Neuronal stem cell (in vitro differentiated cells): ENCODE measurements at regions not wholly inside any gene's neighbourhood (a gene's known extent, or its start where the extent isn't known, plus 50 kb on each side); places are given as distances from the start of the nearest gene placed in this dataset.

Source experiments
- DNase-seq: peaks from one replicate; pipeline ENCODE4 v3.0.0-alpha.2; 2013; ENCODE audit warnings: low spot score
- H2AFZ ChIP-seq: one replicate; pipeline ENCODE4 v1.6.1; 2013; ENCODE audit warnings: mild to moderate bottlenecking, low read length, inconsistent platforms
- H2AK5ac ChIP-seq: 2 replicates; pipeline ENCODE4 v1.6.1; 2013; ENCODE audit warnings: low read depth, mild to moderate bottlenecking, inconsistent platforms, low read length, moderate library complexity, mixed read lengths
- H2BK120ac ChIP-seq: 2 replicates; pipeline ENCODE4 v1.6.1; 2013; ENCODE audit warnings: low read depth, mild to moderate bottlenecking, inconsistent platforms, low read length, moderate library complexity, mixed read lengths
- H2BK12ac ChIP-seq: one replicate; pipeline ENCODE4 v1.6.1; 2013; ENCODE audit warnings: low read length, inconsistent platforms
- H2BK15ac ChIP-seq: 2 replicates; pipeline ENCODE4 v1.6.1; 2013; ENCODE audit warnings: mild to moderate bottlenecking, low read length, inconsistent platforms, mixed read lengths
- H2BK5ac ChIP-seq: one replicate; pipeline ENCODE4 v1.6.1; 2013; ENCODE audit warnings: inconsistent platforms, mild to moderate bottlenecking, low read length, moderate library complexity
- H3K14ac ChIP-seq: one replicate; pipeline ENCODE4 v1.6.1; 2013; ENCODE audit warnings: low read length, inconsistent platforms
- H3K18ac ChIP-seq: 2 replicates; pipeline ENCODE4 v1.6.1; 2013; ENCODE audit warnings: low read length, inconsistent platforms
- H3K23ac ChIP-seq: 2 replicates; pipeline ENCODE4 v1.6.1; 2013; ENCODE audit warnings: low read depth, mild to moderate bottlenecking, mixed read lengths, low read length, inconsistent platforms; ENCODE audit not compliant: poor library complexity
- H3K27ac ChIP-seq: replicated peaks from 3 replicates; pipeline ENCODE4 v1.5.1; 2013; ENCODE audit warnings: low read length, inconsistent platforms
- H3K27me3 ChIP-seq, 3 experiments: 2 replicates each; pipeline ENCODE4 v1.6.1; 2013; ENCODE audit warnings: low read length in 3 of 3, mild to moderate bottlenecking in 2 of 3, inconsistent platforms in 1 of 3, low read depth in 1 of 3, mixed read lengths in 1 of 3, moderate library complexity in 1 of 3; ENCODE audit not compliant: control insufficient read depth in 3 of 3, insufficient read depth in 3 of 3
- H3K36me3 ChIP-seq, 2 donors: replicated peaks in 1 of 2; 2 replicates each; pipeline ENCODE4 v1.6.1; 2013; ENCODE audit warnings: low read length in 2 of 2; ENCODE audit not compliant: control insufficient read depth in 2 of 2, insufficient read depth in 2 of 2
- H3K4ac ChIP-seq: 2 replicates; pipeline ENCODE4 v1.6.1; 2013; ENCODE audit warnings: inconsistent platforms, mild to moderate bottlenecking, low read length, moderate library complexity
- H3K4me1 ChIP-seq, 2 donors: 1 replicate in 1 of 2; 2 replicates in 1 of 2; pipeline ENCODE4 v1.6.1; 2013; ENCODE audit warnings: low read length in 2 of 2, low read depth in 1 of 2; ENCODE audit not compliant: control insufficient read depth in 2 of 2, insufficient read depth in 1 of 2
- H3K4me2 ChIP-seq: one replicate; pipeline ENCODE4 v1.6.1; 2013; ENCODE audit warnings: mild to moderate bottlenecking, low read length, inconsistent platforms; ENCODE audit not compliant: insufficient read depth, poor library complexity, severe bottlenecking
- H3K4me3 ChIP-seq, 2 donors: 2 replicates each; pipeline ENCODE4 v1.5.1; 2013; ENCODE audit warnings: low read length in 2 of 2, mild to moderate bottlenecking in 2 of 2, inconsistent platforms in 1 of 2, moderate library complexity in 1 of 2
- H3K79me1 ChIP-seq: one replicate; pipeline ENCODE4 v1.6.1; 2013; ENCODE audit warnings: low read depth, mild to moderate bottlenecking, inconsistent platforms, low read length, moderate library complexity
- H3K9ac ChIP-seq: one replicate; pipeline ENCODE4 v1.6.1; 2013; ENCODE audit warnings: mild to moderate bottlenecking, low read depth, low read length, inconsistent platforms; ENCODE audit not compliant: poor library complexity
- H3K9me3 ChIP-seq, 2 donors: replicated peaks in 1 of 2; 2 replicates each; pipeline versions ENCODE3 to v1.6.1; 2013; ENCODE audit warnings: low read length in 2 of 2, mild to moderate bottlenecking in 2 of 2, inconsistent platforms in 1 of 2, low read depth in 1 of 2, mixed read lengths in 1 of 2, moderate library complexity in 1 of 2; ENCODE audit not compliant: control insufficient read depth in 2 of 2, insufficient read depth in 1 of 2
- H4K8ac ChIP-seq: one replicate; pipeline ENCODE4 v1.6.1; 2013; ENCODE audit warnings: low read depth, mild to moderate bottlenecking, inconsistent platforms, low read length, moderate library complexity
- H4K91ac ChIP-seq: one replicate; pipeline ENCODE4 v1.6.1; 2013; ENCODE audit warnings: low read length, low read depth, mild to moderate bottlenecking, inconsistent platforms; ENCODE audit not compliant: poor library complexity
- WGBS, 2 donors: extraction: QIAGEN DNeasy Blood & Tissue Kit; methylation state at CpG; one replicate each; pipeline ENCODE4 v1.1.7; 2013; ENCODE audit warnings: missing lambda C conversion rate in 2 of 2, mixed read lengths in 1 of 2; ENCODE audit not compliant: insufficient read length in 2 of 2, insufficient replicate concordance in 1 of 2; ENCODE audit errors: extremely low coverage in 2 of 2; 5-methylcytosine and 5-hydroxymethylcytosine counted together

DNA sequence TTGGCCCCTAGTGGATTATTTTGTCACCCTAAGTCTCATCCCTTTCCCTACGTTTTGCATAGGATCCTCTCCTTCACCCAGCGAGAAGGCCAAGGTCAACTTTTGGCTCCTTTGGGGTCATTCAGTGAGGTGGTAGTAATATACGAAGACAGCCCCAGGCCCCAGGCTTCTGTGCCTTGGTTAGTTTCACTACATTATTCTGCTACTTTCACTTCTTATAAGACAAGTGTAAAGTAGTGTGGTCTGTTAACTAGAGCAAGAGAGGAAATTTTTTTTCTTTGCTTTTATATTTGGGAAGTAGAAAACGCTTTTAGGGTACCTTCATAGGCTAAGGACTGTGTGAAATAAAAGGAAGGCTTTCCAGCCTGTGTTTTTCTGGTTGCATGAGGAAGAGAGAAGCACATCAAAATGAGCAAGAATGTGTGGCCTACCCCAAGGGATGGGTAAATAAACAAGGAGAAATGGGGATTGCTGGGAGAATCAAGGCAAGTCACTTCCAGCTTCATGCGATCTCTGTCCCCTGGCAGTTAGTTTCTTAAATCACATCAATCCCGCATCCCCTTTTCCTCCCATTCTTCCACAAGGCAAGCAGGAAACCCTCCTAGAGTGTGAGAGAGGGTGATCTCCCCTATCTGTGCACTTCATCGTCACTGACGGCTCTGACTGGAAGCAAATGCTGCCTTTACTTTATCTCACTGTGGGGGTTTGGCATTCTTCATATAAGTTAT, 677.0 kb upstream of the WWC1 start:
- Histone ChIP-seq H3K36me3 (no peaks in the 10 kb centered on the region), H3K79me1 (no peaks in the 10 kb centered on the region), H3K4me2 (no peak overlapping the region), H3K4ac (no peak overlapping the region), H3K9me3 (no peaks in the 10 kb centered on the region), H4K91ac (no peak overlapping the region), H3K23ac (no peak overlapping the region), H3K14ac (no peak overlapping the region), H2BK12ac (no peak overlapping the region), H2BK15ac (no peak overlapping the region), H3K18ac (no peak overlapping the region), H3K4me3 (no peak overlapping the region), H3K27ac (no peak overlapping the region), H4K8ac (no peak overlapping the region), H3K27me3 (no peaks in the 10 kb centered on the region), H2BK5ac (no peak overlapping the region), H3K4me1 (peaks cover 2 to 5% of the 10 kb centered on the region in 2 donors), H2BK120ac (no peak overlapping the region), H2AK5ac (no peak overlapping the region), H3K9ac (no peak overlapping the region), H2AFZ (peak overlapping the region; percentile 44)
- WGBS, 2 donors: no CpG with 5 or more reads among the region's 8 CpGs
- DNase-seq: no peak

GRCh38 chr5:167616043-167616890, 675.2 kb upstream of the WWC1 start:
- H3K27ac ChIP-seq: no peak overlapping the region
- no peak overlapping the region for H4K8ac ChIP-seq
- H2BK120ac ChIP-seq: no peak overlapping the region
- no peak overlapping the region for H3K18ac ChIP-seq
- no peaks in the 10 kb centered on the region for H3K36me3 ChIP-seq
- H2BK5ac ChIP-seq: no peak overlapping the region
- no peak overlapping the region for H3K9ac ChIP-seq
- no peak for DNase-seq
- no peaks in the 10 kb centered on the region for H3K27me3 ChIP-seq
- H2BK15ac ChIP-seq: no peak overlapping the region
- no peaks in the 10 kb centered on the region for H3K79me1 ChIP-seq
- no peak overlapping the region for H3K4me3 ChIP-seq
- no peak overlapping the region for H2AK5ac ChIP-seq
- peaks cover 2 to 5% of the 10 kb centered on the region in 2 donors for H3K4me1 ChIP-seq
- H3K23ac ChIP-seq: no peak overlapping the region
- no peaks in the 10 kb centered on the region for H3K9me3 ChIP-seq
- no peak overlapping the region for H2AFZ ChIP-seq
- H3K14ac ChIP-seq: no peak overlapping the region
- no peak overlapping the region for H3K4ac ChIP-seq
- no peak overlapping the region for H4K91ac ChIP-seq
- no CpG with 5 or more reads among the region's 2 CpGs for WGBS, 2 donors
- no peak overlapping the region for H3K4me2 ChIP-seq
- H2BK12ac ChIP-seq: no peak overlapping the region

- no peak overlapping the region for H4K91ac ChIP-seq
- H3K9ac ChIP-seq: no peak overlapping the region
- H2BK12ac ChIP-seq: no peak overlapping the region
- peaks cover 6 to 10% of the 10 kb centered on the region in 2 donors for H3K4me1 ChIP-seq
- H3K18ac ChIP-seq: no peak overlapping the region
- no peak overlapping the region for H2BK5ac ChIP-seq
- H2AK5ac ChIP-seq: no peak overlapping the region
- no peak overlapping the region for H4K8ac ChIP-seq
- H3K9me3 ChIP-seq: peaks cover 0 to 4% of the 10 kb centered on the region in 2 donors
- H3K36me3 ChIP-seq: no peaks in the 10 kb centered on the region
- no peak overlapping the region for H3K14ac ChIP-seq
- 100% methylated on average over 1 of the region's 3 CpGs; no CpG with 5 or more reads in 1 of the 2 donors for WGBS, 2 donors
- no peak overlapping the region for H2BK15ac ChIP-seq
- H3K23ac ChIP-seq: no peak overlapping the region
- H2BK120ac ChIP-seq: no peak overlapping the region
- no peak overlapping the region for H3K27ac ChIP-seq
- no peak overlapping the region for H3K4me3 ChIP-seq
- H3K27me3 ChIP-seq: no peaks in the 10 kb centered on the region
- H3K4me2 ChIP-seq: no peak overlapping the region
- H3K4ac ChIP-seq: no peak overlapping the region
- no peak for DNase-seq
- no peak overlapping the region for H2AFZ ChIP-seq
- H3K79me1 ChIP-seq: no peaks in the 10 kb centered on the region
These were observed 668.1 kb upstream of the WWC1 start for GRCh38 chr5:167623354-167623753.

- Histone ChIP-seq H3K79me1 (no peaks in the 10 kb centered on the region), H3K27me3 (no peaks in the 10 kb centered on the region), H3K4me2 (no peak overlapping the region), H3K4me3 (no peak overlapping the region), H2BK120ac (no peak overlapping the region), H3K14ac (no peak overlapping the region), H3K4me1 (peaks cover 6 to 10% of the 10 kb centered on the region in 2 donors), H2BK5ac (no peak overlapping the region), H3K18ac (no peak overlapping the region), H3K9me3 (peaks cover 0 to 4% of the 10 kb centered on the region in 2 donors), H2AFZ (no peak overlapping the region), H3K23ac (no peak overlapping the region), H4K91ac (no peak overlapping the region), H3K4ac (no peak overlapping the region), H2AK5ac (no peak overlapping the region), H3K9ac (no peak overlapping the region), H4K8ac (no peak overlapping the region), H2BK12ac (no peak overlapping the region), H2BK15ac (no peak overlapping the region), H3K27ac (no peak overlapping the region), H3K36me3 (no peaks in the 10 kb centered on the region)
- no CpG with 5 or more reads among the region's 2 CpGs for WGBS, 2 donors
- DNase-seq: no peak
These were observed 667.4 kb upstream of the WWC1 start for GRCh38 chr5:167624053-167624452.
